Sigmoid colon (tissue), 4 donors: ENCODE measurements at regions not wholly inside any gene's neighbourhood (a gene's known extent, or its start where the extent isn't known, plus 50 kb on each side); places are given as distances from the start of the nearest gene placed in this dataset.

Experiments used
- CTCF ChIP-seq, 4 experiments: fragments of 450-650 bp in 3 of 4; fragments of 200-600 bp in 1 of 4; IDR thresholded peaks; one replicate each; pipeline ENCODE4 v1.5.1; 2016 to 2019; ENCODE audit warnings: antibody characterized with exemption in 4 of 4, mild to moderate bottlenecking in 3 of 4, moderate library complexity in 2 of 4
- EP300 ChIP-seq, 4 donors: sonication (generic); formaldehyde crosslinking; IDR thresholded peaks; one replicate each; pipeline ENCODE4 v1.6.1; 2017; ENCODE audit warnings: antibody characterized with exemption in 4 of 4
- POLR2A ChIP-seq, 2 donors: fragments of 450-650 bp; IDR thresholded peaks; one replicate each; pipeline ENCODE4 v1.6.1; 2016; ENCODE audit warnings: antibody characterized with exemption in 2 of 2, mild to moderate bottlenecking in 2 of 2, moderate library complexity in 2 of 2
- POLR2AphosphoS5 ChIP-seq, 4 donors: sonication (generic); formaldehyde crosslinking; IDR thresholded peaks; one replicate each; pipeline ENCODE4 v1.6.1; 2017; ENCODE audit warnings: antibody characterized with exemption in 4 of 4

GRCh38 chr1:30151826-30152225 is 571.6 kb downstream of the MATN1 start:
- no peak for TF ChIP-seq POLR2AphosphoS5 (IDR thresholded peaks at IDR 0.05)
- TF ChIP-seq CTCF (IDR thresholded peaks at IDR 0.05) = no peak
- TF ChIP-seq POLR2A (IDR thresholded peaks at IDR 0.05) = no peak
- no peak for TF ChIP-seq EP300 (IDR thresholded peaks at IDR 0.05)
